HG02588 (cell line): ENCODE measurements at regions not wholly inside any gene's neighbourhood (a gene's known extent, or its start where the extent isn't known, plus 50 kb on each side); places are given as distances from the start of the nearest gene placed in this dataset.
"Not testable (repeated sequence)": the region's sequence is repeated elsewhere in the genome, so short reads cannot be mapped to it uniquely, and the experiment has no call there.

Experiments
- ATAC-seq: cut with Tn5 transposase; IDR thresholded peaks from one replicate; pipeline ENCODE4 v1.9.1; 2021; ENCODE audit warnings: mild to moderate bottlenecking, moderate library complexity; ENCODE audit not compliant: unreplicated experiment

DNA sequence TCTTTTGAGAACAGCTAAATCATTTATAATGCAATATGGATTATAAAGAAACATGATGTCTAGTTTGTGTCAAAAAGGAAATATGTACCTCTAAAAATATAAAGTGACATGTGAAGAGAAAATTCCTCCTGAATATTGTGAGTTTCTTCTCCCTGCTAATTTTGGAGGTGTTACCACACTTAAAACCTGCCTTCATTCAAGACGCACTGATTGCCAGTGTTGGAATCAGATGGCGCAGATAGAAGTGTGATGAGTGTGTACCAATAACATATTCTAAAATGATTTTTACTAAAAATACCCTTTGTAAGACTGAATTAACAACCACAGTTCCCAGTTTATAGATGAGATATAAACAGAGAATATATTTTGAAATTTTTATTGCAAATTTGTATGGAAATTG is 681.8 kb upstream of the LRATD1 start:
- no peak for ATAC-seq

DNA sequence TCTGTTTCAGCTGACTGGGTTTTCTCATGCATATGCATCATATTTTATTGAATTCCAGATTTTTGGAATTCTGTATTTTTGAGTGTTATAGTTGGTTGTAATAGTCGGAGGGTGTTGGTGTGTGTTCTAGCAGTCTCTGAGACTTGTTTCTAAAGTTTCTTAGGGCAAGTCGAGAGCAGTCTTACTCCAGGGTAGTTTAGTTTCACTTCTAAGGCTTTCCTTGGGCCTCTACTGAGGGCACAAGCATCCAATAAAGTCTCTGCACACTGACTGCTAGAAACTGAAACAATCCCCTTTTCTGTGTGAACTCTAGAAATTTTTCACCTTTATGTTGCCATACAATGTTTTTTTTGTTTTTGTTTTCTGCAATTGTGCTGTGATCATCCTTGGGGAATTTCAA is 663.7 kb upstream of the LRATD1 start:
- no peak for ATAC-seq

DNA sequence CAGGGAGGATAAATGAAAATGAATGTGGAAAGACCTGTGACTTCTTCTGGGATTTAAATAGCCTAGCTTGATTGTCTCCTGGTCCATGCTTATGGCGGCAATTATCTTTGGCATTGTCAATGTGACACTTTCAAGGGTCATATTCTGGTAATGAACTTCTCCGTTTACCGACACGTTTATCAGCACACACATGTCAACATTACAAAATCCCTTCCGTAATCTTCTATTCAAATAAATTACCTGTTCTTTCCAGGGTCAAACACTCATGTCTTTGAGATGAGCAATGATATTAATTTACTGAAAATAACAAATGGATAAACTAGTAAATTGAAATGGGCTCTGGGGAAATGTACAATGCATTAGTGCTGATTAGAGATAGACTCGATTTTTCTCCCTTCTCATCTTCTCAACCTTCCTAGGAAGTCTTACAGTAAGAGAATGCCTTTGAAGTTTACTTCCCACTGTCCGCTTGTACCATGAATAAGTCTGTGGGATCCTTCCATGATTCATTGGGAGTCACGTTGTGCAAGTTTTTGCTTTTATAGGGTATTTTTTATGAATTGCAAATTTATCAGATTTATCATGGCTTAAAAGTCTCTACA is 646.3 kb upstream of the LRATD1 start:
- ATAC-seq = no peak

DNA sequence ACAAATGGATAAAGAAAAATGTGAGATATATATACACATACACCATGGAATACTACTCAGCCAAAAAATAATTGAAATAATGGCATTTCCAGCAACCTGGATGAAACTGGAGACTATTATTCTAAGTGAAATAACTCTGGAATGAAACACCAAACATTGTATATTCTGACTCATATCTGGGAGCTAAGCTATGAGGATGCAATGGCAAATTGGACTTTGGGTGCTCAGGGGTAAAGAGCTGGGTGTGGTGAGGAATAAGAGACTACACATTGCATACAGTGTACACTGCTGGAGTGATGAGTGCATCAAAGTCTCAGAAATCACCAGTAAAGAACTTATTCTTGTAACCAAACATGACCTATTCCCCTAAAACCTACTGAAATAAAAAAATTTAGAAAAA is 636.0 kb upstream of the LRATD1 start:
- no peak for ATAC-seq

DNA sequence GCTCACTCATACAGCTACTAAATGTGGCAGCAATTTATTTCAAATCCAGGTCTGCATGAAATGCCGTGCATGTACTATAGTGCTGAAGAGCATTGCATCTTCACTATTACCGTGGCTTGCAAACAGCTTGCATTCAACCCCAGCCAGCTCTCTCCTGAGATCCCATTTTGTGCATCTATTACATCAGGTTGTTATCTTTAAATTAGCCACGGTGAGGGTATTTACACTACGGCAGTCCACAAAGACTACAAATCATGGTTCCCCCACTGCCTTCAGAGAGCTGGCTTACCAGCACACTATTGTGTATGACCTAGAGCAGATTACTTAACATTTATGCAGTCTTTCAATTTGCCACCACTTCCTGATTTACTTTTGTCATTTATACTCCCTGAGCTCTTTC is 621.3 kb upstream of the LRATD1 start:
- no peak for ATAC-seq

DNA sequence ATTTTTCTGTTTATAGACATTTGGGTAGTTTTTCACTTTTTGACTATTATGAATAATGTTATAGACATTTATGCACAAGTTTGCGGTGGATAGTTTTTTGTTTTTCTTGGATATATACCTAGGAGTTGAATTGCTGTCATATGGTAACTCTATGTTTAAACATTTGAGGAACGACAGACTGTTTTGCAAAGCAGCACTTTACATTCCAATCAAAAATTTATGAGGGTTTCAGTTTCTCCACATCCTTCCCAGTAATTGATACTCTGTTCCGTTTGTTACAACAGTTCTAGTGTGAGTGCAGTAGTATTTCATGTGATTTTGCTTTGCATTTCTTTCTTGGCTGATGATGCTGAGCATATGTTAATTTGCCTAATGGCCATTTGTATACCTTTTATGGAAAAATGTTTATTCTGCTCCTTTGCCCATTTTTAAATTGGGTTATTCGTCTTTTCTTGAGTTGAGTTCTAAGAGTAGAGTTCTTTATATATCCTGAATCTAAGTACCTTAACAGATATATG is 617.3 kb upstream of the LRATD1 start:
- ATAC-seq = no peak

DNA sequence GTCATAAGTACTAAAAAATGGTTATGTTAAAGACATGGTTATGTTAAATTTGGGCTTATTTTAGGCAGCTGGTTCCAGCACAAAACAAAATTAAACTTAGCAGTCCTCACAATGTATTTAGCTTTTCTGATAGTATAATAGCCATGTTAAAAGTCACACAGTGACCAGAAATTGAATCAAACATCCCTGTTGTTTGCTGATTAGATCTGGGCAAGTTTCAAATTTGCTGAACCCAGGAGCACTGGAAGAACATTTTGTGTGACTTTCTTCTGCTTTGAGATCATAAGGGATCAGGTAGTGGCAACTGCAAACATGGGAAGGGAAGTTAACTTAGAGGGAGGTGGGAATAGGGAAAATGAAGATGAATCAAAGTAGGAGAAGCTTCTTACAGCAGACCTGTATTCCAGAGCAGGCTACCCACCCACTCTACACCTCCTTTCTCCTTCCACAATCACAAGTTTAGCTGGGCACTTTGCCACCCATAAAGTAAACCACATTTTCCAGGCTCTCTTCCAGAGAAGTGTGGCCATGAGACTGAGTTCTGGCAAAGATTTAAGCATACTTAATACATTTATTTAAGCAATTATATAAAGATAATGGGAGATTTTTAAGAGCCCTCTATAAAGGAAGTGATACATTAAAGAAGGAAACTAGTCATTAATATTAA is 616.1 kb upstream of the LRATD1 start:
- ATAC-seq = no peak

DNA sequence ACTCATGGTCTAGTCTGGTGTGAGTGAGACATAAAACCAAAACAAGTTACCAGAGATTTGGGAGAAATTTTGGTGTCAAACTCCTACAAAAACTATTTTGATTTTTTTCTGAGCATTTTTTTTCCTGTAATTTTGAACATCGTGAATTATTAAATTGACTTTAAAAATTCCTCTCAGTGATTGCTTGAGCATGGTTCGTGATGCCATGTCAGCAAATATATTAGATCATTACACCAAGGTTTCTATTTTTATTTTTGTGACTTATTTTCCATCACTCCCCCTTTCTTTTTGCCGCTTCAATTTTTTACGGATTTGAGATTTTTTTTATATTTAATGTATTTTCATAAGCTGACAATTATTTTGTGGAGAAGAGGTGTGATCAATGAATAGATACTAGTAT is 613.9 kb upstream of the LRATD1 start:
- ATAC-seq = no peak

DNA sequence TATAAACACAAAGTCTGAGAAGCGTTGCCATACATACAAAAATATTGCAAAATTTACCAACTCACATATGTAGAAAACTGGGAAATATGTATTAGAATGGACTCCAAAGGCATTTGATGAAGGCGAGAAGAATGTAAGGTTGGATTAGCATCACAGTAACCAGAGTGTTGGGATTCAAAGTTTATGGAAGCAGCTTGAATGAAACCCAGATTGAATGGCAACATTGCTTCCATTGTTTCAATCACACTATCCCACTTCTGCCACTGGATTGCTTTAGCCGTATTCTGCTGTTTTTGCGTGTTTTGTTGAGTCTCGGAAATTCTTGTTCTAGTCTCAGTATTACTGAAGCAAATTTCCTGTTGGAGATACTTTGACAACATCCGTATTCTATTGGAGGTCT is 609.0 kb upstream of the LRATD1 start:
- ATAC-seq = no peak

DNA sequence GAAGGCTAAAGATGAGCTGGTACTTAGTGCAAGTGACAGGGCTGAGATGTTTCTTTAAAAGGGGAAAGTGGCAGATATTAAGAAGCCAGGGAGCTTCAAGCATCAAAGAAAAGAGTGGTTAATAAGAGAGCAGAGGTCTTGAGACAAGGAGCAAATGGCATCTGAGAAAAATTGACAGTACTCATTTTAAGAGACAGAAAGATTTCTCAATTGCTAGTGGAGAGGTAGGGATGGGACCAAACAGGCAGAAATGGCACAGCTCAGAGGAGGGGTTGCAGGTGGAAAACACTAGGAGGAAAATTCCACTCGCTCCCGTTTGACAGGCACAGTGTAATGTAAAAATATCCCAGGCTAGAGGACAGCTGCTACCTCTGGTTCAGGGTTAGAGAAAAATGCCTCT is 593.4 kb upstream of the LRATD1 start:
- no peak for ATAC-seq

DNA sequence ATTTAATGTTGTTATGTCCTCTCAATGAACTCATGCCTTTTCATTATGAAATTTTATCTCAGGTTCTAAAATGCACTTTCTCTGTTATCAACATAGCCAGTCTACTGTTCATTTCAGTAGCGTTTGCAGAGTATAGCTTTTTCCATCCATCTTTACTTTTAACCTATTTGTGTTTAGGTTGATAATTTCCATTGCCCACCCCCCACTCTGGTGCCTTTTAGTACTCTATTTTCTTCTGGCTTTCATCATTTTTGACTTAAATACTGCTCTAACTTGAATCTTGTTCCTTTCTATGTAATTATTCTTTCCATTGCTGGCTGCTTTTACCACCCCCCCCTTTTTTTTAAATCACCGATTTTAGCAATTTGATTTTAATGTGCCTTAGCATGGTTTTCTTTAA is 585.0 kb upstream of the LRATD1 start:
- no peak for ATAC-seq

DNA sequence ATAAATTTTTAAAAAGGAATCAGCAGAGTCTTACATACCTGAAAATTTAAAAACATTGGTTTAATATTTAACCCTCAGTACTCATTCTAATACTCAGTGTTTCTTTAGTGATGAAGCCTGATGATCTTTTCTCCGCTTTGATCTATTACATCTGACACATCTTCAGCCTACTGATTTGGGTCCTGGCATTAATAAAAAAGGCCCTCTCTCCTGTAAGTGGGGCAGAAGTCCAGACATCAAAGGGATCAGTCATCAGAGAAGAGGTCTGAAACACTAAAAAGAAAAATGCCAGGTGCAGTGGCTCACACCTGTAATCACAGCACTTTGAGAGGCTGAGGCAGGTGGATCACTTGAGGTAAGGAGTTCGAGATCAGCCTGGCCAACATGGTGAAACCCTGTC is 581.1 kb upstream of the LRATD1 start:
- no peak for ATAC-seq

DNA sequence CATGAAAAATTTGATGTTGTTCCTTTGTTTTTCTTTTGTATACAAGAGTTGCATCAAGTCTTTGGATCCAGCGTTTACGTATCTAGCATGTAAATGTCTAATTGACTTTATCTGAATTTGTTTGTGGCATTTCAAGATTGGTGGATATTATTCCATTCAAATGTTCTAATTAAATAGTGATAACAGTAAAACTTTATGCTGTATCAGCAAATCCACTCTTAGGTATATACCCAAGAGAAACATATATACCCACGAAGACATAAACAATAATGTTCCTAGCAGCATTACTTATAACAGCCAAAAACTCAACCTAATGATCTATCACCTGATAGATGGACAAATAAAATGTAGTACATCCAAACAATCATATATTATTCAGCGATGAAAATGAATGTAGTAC is 579.4 kb upstream of the LRATD1 start:
- ATAC-seq = no peak

DNA sequence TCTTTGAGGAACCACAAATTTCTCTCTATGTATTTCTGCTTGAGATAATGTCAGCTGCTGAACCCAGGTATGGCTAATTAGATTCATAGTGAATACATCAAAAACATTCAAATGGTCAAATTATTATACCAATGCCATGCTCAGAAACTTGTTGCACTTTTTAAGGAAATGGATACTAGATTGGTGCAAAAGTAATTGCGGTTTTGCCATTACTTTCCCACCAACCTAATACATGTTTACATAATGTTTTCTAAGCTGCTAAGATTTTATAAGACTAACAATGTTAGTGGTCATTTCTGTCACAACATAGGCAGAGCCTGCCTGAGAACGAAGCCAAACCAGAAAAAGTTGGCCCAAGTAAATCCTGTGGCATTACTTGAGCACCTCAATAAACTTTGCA is 568.2 kb upstream of the LRATD1 start:
- ATAC-seq = no peak

DNA sequence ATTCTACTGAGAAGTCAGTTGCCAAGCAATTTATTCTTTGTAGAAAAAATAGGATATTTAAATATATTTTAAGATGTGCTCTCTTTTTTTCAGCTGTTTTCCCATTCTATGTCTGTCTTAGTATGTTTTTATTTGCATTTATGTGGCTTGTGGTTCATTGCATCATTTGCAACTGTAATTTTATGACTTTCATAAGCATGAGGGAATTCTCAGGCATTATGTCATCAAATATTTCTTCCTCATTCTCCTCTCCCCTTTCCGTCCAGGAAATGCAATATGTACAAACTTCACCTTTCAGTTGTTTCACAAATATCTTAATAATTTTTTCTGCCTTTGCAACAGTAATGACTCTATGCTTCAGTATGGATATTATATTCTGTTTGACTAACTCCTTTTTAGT is 560.2 kb upstream of the LRATD1 start:
- ATAC-seq = no peak

DNA sequence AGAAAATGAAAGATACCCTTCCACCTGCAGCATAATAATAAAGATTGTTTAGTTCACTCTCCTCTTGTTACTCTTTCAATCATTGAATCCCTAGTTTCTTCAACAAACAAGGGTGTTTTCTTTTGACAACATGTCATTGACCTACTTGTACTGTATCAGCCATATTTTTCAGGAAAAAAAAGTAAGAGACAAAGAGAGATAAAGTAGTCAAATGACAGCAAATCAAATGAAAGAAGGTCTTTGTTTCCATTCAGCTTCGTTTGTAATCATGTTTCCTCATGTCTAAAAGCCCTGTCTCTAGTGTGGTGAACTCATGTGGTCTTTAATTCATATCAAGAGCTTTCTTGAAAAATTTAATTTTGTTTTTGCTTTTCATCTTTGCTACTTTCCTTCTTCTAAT is 557.8 kb upstream of the LRATD1 start:
- ATAC-seq = no peak

DNA sequence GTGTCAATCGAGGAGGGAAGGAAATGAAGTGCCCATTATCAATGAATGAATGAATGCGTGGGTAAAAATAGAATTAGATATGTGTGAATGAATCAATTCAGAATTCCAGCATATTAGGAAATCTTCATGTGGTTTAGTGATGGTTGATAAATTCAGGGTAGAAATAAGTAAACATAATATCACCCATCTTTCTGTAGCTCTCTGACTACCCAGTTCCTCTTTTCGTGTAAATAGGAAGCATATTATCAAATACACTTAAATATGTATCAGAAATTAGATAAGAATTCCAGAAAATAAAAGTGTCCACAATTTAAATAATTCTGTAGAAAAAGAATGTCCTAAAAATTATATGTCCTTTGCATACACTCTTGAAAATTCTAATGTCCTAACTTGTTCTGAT is 552.9 kb upstream of the LRATD1 start:
- no peak for ATAC-seq

DNA sequence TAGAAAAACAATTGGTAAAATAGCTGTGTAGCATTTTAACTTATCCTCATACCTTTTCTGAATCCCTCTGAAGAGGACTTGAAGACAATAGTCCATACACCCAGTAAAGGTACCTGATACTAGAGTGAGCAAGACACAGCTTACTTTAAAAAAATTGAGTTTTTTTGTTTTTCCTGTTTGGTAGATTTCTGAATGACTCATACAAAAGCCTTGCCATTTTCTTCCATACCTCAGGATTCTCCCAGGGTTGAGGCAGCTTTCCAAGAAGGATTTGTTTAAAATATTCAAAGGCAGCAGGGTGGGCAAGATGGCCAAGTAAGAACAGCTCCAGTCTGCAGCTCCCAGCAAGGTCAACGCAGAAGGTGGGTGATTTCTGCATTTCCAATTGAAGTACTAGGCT is 551.0 kb upstream of the LRATD1 start:
- ATAC-seq = no peak

DNA sequence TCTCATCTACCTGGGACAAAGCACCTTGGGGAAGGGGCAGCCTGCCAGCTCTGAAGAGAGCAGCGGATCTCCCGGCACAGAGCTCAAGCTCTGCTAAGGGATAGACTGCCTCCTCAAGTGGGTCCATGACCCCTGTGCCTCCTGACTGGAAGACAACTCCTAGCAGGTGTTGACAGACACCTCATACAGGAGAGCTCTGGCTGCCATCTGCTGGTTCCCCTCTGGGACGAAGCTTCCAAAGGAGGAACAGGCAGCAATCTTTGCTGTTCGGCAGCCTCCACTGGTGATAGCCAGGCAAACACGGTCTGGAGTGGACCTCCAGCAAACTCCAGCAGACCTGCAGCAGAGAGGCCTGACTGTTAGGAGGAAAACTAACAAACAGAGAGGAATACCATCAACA is 549.9 kb upstream of the LRATD1 start:
- ATAC-seq = no peak

DNA sequence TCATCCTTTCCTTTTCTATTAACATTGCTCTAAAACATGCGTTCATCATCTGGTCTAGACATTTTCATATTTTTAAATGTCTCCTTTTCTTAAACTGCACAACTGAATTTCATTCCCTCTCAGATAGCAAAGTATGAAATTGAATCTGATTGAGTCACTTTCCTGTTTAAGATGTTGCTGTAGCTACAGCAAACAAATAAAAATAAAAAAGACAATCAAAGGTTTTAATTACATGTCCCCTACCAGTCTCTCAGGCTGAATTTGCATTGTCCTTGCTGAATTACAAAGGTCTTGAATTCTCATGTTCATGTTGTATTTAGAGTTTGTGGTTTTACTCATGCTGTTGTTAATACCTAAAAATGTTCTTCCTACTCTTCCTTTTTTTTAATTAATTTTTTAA is 537.9 kb upstream of the LRATD1 start:
- ATAC-seq = no peak

DNA sequence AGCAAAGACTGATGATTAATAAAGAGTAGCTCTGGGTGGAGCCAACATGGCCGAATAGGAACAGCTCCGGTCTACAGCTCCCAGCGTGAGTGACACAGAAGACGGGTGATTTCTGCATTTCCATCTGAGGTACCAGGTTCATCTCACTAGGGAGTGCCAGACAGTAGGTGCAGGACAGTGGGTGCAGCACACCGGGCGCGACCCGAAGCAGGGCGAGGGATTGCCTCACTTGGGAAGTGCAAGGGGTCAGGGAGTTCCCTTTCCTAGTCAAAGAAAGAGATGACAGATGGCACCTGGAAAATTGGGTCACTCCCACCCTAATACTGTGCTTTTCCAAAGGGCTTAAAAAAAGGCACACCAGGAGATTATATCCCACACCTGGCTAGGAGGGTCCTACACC is 533.4 kb upstream of the LRATD1 start:
- ATAC-seq = not testable (repeated sequence)

DNA sequence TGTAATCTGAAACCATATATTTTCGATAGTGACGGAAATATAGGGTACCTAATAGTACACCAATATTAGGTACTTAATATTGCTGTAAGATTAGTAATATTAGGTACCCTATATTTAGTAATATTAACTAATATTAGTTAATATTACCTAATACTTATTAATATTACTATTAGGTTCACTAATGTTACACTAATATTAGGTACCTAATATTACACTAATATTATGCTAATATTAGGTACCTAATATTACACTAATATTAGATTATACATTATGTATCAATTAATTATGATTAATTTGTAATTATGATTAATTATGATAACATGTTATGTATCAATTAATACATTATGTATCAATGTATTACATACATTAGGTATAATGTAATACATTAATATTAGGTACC is 518.2 kb upstream of the LRATD1 start:
- no peak for ATAC-seq

DNA sequence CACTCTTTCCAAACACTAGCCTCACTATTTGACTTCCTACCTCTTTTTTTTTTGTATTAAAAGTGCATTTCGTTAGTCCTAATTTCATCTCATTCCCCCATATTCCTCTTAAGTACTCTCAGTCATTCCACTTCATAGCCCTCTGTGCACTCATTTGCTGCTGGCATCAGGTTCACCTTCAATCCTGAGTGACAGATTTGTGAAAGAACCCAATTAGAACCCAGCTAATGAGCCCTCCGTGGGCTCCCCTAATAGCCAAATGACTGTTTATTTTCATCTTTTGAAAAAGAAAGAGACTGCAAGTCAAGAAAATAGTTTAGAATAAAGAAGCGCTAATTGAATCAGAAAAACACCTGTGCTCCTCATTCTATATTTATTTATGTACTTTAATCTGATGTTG is 512.1 kb upstream of the LRATD1 start:
- no peak for ATAC-seq
